HG02884 (cell line): ENCODE measurements at regions not wholly inside any gene's neighbourhood (a gene's known extent, or its start where the extent isn't known, plus 50 kb on each side); places are given as distances from the start of the nearest gene placed in this dataset.

Experiments
- ATAC-seq: cut with Tn5 transposase; IDR thresholded peaks from one replicate; pipeline ENCODE4 v1.9.1; 2021; ENCODE audit warnings: mild to moderate bottlenecking, moderate library complexity; ENCODE audit not compliant: unreplicated experiment

DNA sequence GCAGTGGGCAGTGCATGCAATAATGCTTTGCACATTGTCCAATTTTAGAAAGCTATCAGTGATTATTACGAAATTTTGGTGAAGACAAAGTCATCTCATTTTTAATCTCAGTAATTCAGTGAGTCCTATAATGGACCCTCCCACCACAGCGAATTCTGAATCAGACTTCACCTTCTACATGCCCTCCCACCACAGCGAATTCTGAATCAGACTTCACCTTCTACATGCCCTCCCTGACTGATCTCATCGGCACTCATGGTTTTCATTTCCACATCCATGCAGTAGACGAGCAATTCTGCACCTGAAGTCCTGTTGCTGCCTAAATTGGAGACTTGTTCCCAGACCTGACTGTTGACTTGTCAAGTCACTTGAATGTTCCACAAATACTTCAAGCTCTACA is 522.3 kb downstream of the EIPR1 start:
- no peak for ATAC-seq

DNA sequence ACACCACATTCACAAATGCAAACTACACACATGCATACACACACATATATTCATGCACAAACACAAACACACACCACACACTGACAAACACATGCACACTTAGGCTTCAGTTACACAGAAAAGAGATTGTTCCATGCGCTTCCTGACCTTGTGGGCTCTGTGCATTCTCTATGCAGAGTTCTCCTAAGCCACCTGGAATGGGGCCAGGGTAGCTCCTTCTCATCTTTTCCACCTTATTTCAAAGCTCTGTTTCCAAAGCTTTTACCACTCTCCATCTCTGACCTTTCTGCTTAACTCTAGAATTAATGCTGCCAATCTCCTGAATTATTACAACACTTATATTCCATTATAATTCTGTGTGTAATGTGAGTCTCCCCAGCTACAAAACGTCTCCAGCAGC is 522.3 kb upstream of the MYT1L start:
- no peak for ATAC-seq

- no peak for ATAC-seq
Observed at GRCh38 chr2:2851806-2852777, 521.0 kb upstream of the MYT1L start.

DNA sequence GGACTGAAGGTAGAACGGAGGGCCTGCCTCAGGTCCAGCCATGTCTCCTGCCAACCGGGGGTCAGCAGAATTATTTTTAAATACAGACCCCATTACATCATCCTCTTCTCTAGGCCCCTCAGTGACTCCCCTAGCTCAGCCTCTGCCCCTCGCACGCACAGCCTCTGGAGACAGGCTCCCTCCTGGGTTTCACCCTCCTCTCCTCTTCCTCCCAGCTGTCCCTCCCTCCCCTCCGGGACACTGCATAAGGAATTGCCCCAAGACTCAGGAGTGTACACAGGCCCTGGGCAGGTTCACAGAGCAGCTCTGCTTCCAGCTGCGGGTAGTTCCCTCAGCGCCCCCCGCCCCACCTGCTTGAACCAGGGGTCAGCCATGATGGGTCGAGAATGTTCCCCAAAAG is 520.2 kb upstream of the MYT1L start:
- no peak for ATAC-seq

- ATAC-seq: no peak
Observed at GRCh38 chr2:2850859-2851258, 519.8 kb upstream of the MYT1L start.

GRCh38 chr2:2850218-2850755 is 519.2 kb upstream of the MYT1L start:
- no peak for ATAC-seq

DNA sequence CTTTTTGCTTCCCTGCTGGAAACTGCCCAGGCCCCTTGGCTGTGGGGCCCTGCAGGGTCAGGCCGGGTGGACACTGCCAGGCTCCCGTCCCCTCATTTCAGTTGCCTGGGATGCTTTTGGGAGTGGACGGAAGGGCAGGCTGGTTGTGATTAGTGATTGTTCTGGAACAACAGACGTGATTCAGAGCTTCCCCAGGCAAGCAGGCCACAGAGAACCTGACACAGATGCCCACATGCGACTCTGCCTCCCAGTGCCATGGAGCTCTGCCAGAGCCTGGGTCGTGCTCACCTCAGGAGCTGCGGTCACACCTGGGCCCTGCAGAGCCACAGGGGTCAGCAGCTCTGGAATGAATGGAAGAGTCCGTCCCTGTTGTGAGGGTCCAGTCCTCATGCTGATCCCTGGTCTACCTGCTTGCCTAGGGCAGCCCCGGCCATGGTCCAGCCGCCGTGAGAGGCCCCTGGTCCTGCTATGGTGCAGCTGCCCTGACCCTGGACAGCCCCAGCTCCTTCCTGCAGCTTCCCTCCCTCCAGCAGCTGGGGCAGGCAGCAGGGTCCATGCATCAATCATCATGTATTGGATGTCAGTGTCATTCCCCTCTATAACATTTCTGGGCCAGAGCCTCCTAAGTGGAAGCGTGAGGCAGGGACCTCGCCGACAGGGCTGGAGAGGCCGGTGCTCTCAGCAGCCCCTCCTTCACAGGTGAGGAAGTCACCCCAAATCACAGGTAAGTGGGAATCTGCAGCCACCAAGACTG is 518.6 kb upstream of the MYT1L start:
- ATAC-seq: no peak

DNA sequence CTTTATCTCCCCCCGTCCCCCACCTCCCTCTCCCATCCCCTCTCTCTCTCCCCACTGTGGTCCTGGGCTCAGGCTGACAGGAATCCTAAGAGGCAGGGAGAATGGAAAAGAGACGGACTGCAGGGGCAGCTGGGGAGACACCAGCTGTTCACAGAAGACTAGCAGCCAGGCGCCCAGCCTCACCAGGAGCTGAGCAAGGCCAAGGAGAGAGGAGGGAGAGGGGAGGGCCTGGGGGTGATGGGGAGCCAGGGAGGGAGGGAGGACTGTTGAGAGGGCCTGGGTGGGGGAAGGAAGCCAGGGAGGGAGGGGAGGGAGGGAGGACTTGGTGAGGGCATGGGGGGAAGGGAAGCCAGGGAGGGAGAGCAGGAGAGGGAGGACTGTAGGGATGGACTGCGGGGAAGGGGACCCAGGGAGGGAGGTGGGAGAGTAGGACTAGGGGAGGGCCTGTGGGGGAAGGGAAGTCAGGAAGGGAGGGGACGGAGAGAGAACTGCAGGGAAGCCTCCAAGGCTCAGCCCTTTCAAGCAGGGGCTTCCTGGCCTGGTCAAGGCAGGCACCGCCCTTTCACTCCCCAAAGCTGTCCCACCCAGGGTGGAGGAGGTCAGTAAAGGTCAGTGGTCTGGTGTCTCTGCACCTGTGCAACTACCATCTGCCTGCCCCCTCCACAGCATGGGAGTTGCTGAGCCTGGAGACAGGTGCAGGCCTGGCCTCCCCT is 517.7 kb upstream of the MYT1L start:
- ATAC-seq: no peak

GRCh38 chr2:2848198-2848597 is 517.1 kb upstream of the MYT1L start:
- ATAC-seq: no peak

GRCh38 chr2:2847209-2847676 is 516.2 kb upstream of the MYT1L start:
- ATAC-seq: no peak

- ATAC-seq: no peak
Observed at GRCh38 chr2:2846332-2847208, 515.5 kb upstream of the MYT1L start.

- ATAC-seq: no peak
Observed at GRCh38 chr2:2845806-2846315, 514.8 kb upstream of the MYT1L start.

DNA sequence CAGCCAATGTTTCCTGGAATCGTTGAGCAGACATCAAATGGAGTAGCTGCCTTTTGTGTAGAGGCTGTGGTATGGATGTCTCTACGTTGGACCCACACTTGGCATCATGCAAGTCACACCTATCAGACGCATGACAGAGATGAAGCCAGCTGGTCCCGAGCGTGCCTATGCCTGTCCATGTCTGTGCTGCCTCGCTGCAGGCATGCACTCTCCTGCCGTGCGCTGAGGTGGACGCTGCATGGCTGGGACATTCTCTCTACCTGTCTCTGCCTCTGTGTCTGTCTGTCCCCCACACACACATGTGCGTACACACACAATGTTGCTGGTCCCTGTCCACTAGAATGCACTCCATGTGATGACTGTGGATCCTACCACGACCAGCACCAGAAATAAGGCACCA is 514.2 kb upstream of the MYT1L start:
- no peak for ATAC-seq

DNA sequence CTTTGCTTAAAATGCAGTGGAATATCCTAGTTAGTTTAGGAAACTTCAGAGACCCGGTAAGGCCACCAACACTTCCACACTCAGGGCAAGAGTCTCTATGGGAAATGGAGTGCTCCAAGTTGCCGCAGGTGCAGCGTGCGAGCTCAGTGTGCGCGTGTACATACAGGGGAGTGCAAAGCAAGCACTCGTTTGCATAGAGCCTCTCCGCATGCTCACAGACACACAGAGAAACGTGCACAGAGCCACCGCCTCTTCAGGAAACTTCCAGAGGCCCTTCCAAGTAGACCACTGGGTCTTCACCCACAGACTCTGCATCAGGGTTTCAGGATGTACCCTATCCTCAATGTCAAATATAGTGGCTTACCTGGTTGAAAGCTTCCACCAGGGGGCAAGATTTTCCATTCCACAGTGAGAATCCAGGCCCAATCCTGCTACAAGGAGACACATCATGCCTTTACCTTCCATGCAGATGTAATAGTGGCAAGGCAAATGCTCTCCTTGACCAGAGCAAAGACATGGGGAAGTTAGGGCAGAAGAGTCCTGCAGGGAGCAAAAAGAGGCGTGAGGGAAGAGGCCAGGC is 513.0 kb upstream of the MYT1L start:
- ATAC-seq: no peak

DNA sequence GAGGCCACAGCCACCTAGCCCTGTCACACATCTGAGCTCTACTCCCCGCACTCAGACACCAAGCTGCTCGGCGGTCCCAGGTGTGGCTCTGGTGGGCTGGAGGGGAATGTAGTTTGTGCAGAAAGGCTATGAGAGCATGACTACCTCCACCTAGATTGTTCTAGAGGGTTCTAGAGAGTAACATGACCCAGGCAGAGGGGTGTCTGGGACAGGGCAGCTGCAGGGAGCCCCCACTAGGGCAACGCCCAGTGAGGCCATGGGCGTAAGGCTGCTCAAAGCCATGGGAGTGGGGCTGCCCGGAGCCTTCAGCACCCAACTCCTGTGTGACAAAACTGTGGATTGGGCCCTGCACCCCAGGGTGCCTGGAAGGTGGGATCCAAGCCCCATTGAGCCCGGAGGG is 511.4 kb upstream of the MYT1L start:
- ATAC-seq: no peak

- no peak for ATAC-seq
Observed at GRCh38 chr2:2840681-2841300, 509.7 kb upstream of the MYT1L start.

- no peak for ATAC-seq
Observed at GRCh38 chr2:2839782-2840531, 508.9 kb upstream of the MYT1L start.

GRCh38 chr2:2839393-2839781 is 508.3 kb upstream of the MYT1L start:
- no peak for ATAC-seq

DNA sequence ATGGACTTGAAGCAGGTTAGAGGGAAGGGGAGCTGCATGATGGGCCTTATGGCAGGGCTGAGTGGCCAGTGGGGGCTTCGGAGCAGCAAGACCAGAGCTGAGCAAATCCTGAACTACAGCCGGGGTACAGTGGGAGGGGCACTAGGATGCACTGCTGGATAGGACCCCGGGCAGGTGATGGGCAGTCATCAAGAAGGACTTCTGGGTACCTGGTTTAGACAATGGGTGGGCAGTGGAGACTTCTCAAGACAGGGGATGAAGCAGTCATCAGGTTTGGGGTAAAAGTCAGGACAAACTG is 507.4 kb upstream of the MYT1L start:
- no peak for ATAC-seq
